GM12892 (cell line): ENCODE measurements at regions not wholly inside any gene's neighbourhood (a gene's known extent, or its start where the extent isn't known, plus 50 kb on each side); places are given as distances from the start of the nearest gene placed in this dataset.

Experiments
- DNase-seq: peaks from one replicate; pipeline ENCODE4 v3.0.0; 2011; ENCODE audit not compliant: insufficient read length
- FAIRE-seq: peaks from 2 replicates; lab custom pipeline; 2011; peaks lifted over from hg19 to GRCh38; lab: Jason Lieb, UNC
- POLR2A ChIP-seq: IDR thresholded peaks from 2 replicates; pipeline ENCODE4 v1.6.1; 2011; ENCODE audit warnings: low read depth, low read length, control low read depth
- POLR2AphosphoS5 ChIP-seq: IDR thresholded peaks from 2 replicates; pipeline ENCODE4 v1.6.1; 2011; ENCODE audit warnings: low read depth, low read length, control low read depth
- TAF1 ChIP-seq: IDR thresholded peaks from 2 replicates; pipeline ENCODE4 v1.6.1; 2011; ENCODE audit warnings: low read depth, mild to moderate bottlenecking, control low read depth, low read length, borderline replicate concordance

- TF ChIP-seq POLR2AphosphoS5 (no peak), POLR2A (no peak)
Observed at GRCh38 chrX:28303486-28303885, 283.8 kb upstream of the IL1RAPL1 start.

GRCh38 chrX:28278726-28279125 lies 297.5 kb upstream of the DCAF8L1 start:
- FAIRE-seq (no peak), DNase-seq (no peak)
- TF ChIP-seq POLR2AphosphoS5 (no peak), TAF1 (no peak), POLR2A (no peak)

More at GRCh38 chrX:28303486-28303885, 283.8 kb upstream of the IL1RAPL1 start:
- FAIRE-seq = no peak
- no peak for DNase-seq

GRCh38 chrX:28278251-28278650 lies 297.0 kb upstream of the DCAF8L1 start:
- no peak for FAIRE-seq
- DNase-seq = no peak
- TF ChIP-seq POLR2AphosphoS5 (no peak), POLR2A (no peak), TAF1 (no peak)

- TF ChIP-seq TAF1 (no peak), POLR2A (no peak), POLR2AphosphoS5 (no peak)
Observed at GRCh38 chrX:28273736-28274135, 292.5 kb upstream of the DCAF8L1 start.

DNA sequence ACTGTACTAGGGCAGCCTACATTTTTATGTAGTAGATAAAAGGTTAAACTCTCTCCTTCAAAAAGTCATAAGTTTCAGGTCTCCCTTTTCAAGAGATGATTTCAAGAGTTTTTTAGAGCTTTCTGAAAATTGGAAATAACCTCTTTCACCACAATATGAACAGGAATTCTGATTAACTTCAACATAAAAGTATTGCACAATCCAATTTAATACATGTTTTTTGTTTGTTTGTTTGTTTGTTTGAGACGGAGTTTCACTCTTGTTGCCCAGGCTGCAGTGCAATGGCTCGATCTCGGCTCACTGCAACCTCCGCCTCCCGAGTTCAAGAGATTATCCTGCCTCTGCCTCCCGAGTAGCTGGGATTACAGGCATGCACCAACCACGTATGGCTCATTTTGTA lies 265.4 kb upstream of the DCAF8L1 start:
- no peak for DNase-seq
- FAIRE-seq = no peak
- no peak for TF ChIP-seq TAF1

More at GRCh38 chrX:28273736-28274135, 292.5 kb upstream of the DCAF8L1 start:
- FAIRE-seq = no peak
- DNase-seq = no peak

DNA sequence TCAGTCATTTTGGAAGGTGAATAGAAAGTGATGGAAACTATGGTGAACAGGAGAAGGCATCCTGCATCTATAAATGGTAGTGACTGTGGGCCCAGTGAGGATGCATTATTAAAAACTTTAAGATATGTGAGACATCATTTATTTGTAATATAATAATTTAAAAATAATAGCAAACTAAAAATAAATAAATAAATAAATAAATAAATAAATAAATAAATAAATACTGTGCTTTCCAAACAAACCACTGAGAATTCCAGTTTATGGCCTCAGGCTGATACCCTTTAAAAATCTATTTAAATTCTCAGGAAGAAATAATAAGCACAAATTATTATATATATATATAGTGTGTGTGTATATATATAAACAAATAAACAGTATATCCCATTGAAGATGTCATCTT lies 248.0 kb upstream of the DCAF8L1 start:
- DNase-seq = no peak
- no peak for FAIRE-seq
- TF ChIP-seq TAF1 = no peak
- TF ChIP-seq POLR2A = no peak
- no peak for TF ChIP-seq POLR2AphosphoS5

GRCh38 chrX:28225513-28225912 lies 244.3 kb upstream of the DCAF8L1 start:
- TF ChIP-seq POLR2AphosphoS5 (no peak), POLR2A (no peak), TAF1 (no peak)
- FAIRE-seq (no peak), DNase-seq (no peak)

DNA sequence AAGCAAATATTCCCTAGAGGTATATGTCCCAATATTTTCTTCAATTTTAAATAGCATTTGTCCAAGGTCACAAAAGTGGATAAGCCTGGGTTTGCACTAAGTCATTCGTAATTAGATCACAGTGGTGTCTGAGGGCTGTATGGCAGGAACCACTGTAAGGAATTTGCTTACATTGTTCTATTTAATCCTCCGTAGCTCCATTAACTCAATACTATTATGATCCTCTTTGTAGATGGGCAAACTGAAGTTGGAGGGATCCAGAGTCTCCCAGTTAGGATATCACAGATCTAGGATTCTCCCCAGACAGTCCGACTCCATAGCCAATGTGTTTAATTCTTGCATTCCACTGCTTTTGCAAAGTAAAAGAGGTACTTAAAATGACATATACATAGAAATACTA lies 242.7 kb upstream of the DCAF8L1 start:
- FAIRE-seq = no peak

DNA sequence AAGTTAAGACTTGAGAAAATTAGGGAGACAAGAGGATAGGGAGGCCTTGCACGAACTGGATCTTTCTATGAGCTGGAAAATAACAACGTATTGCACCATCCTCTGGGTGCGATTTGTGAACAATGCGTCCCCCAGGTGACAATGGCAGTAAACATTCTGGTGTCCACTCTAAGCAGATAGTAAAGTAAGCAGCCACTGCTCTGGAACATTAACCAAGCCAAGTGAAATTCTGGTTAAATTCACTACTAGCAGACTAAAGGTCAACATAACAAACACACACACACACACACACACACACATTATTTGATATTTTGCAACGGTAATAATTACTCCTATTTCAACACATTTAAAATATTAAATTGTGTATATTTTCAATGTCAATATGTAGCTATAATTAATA lies 242.2 kb upstream of the DCAF8L1 start:
- FAIRE-seq (no peak), DNase-seq (no peak)
- no peak for TF ChIP-seq POLR2AphosphoS5
- no peak for TF ChIP-seq POLR2A
- TF ChIP-seq TAF1 = no peak

More for the DNA sequence above, 242.7 kb upstream of the DCAF8L1 start:
- DNase-seq = no peak
- no peak for TF ChIP-seq TAF1

- FAIRE-seq (no peak), DNase-seq (no peak)
- TF ChIP-seq POLR2A (no peak), POLR2AphosphoS5 (no peak), TAF1 (no peak)
Observed at GRCh38 chrX:28205905-28206304, 224.7 kb upstream of the DCAF8L1 start.

- DNase-seq (no peak), FAIRE-seq (no peak)
- TF ChIP-seq POLR2AphosphoS5 (no peak), TAF1 (no peak), POLR2A (no peak)
Observed at GRCh38 chrX:28205126-28205525, 223.9 kb upstream of the DCAF8L1 start.

GRCh38 chrX:28189011-28189410 lies 207.8 kb upstream of the DCAF8L1 start:
- no peak for DNase-seq
- TF ChIP-seq POLR2AphosphoS5 (no peak), POLR2A (no peak), TAF1 (no peak)
- no peak for FAIRE-seq

GRCh38 chrX:28188526-28188925 lies 207.3 kb upstream of the DCAF8L1 start:
- DNase-seq = no peak
- no peak for TF ChIP-seq POLR2AphosphoS5
- no peak for TF ChIP-seq POLR2A
- TF ChIP-seq TAF1 = no peak
- FAIRE-seq = no peak
